Smooth muscle cell (in vitro differentiated cells): ENCODE measurements at regions not wholly inside any gene's neighbourhood (a gene's known extent, or its start where the extent isn't known, plus 50 kb on each side); places are given as distances from the start of the nearest gene placed in this dataset.

Experiments used
- DNase-seq: peaks from one replicate; lab custom pipeline; 2025; ENCODE audit not compliant: unreplicated experiment; lab: John Stamatoyannopoulos, UW
- H2AFZ ChIP-seq: fragments of 200-600 bp; sonication (generic); 2 replicates; pipeline ENCODE4 v1.6.0; 2016; ENCODE audit warnings: antibody characterized with exemption, low read depth, mild to moderate bottlenecking
- H3F3A ChIP-seq: fragments of 200-600 bp; sonication (generic); 2 replicates; pipeline ENCODE4 v1.6.0; 2017; ENCODE audit warnings: antibody characterized with exemption, low read depth
- H3K27ac ChIP-seq: fragments of 200-600 bp; sonication (generic); 2 replicates; pipeline ENCODE4 v1.5.1; 2016; ENCODE audit warnings: low read depth, mild to moderate bottlenecking
- H3K27me3 ChIP-seq: fragments of 200-600 bp; sonication (generic); 2 replicates; pipeline ENCODE4 v1.6.1; 2016; ENCODE audit warnings: low read depth, mild to moderate bottlenecking
- H3K36me3 ChIP-seq: fragments of 200-600 bp; sonication (generic); 2 replicates; pipeline ENCODE4 v1.5.1; 2016; ENCODE audit warnings: low read depth
- H3K4me1 ChIP-seq: fragments of 200-600 bp; sonication (generic); 2 replicates; pipeline ENCODE4 v1.5.1; 2016; ENCODE audit warnings: low read depth
- H3K4me2 ChIP-seq: fragments of 200-600 bp; sonication (generic); 2 replicates; pipeline ENCODE4 v1.6.0; 2016; ENCODE audit warnings: mild to moderate bottlenecking
- H3K4me3 ChIP-seq: fragments of 200-600 bp; sonication (generic); 2 replicates; pipeline ENCODE4 v1.5.1; 2016; ENCODE audit warnings: mild to moderate bottlenecking
- H3K79me2 ChIP-seq: fragments of 200-600 bp; sonication (generic); 2 replicates; pipeline ENCODE4 v1.6.0; 2016; ENCODE audit warnings: low read depth, mild to moderate bottlenecking
- H3K9ac ChIP-seq: fragments of 200-600 bp; sonication (generic); 2 replicates; pipeline ENCODE4 v1.6.0; 2016; ENCODE audit warnings: low read depth
- H3K9me3 ChIP-seq: fragments of 200-600 bp; sonication (generic); replicated peaks from 2 replicates; pipeline ENCODE4 v1.5.1; 2016; ENCODE audit warnings: low read depth
- H4K20me1 ChIP-seq: fragments of 200-600 bp; sonication (generic); 2 replicates; pipeline ENCODE4 v1.6.0; 2016; ENCODE audit warnings: low read depth
- CTCF ChIP-seq: fragments of 200-600 bp; sonication (generic); IDR thresholded peaks from 2 replicates; pipeline ENCODE4 v1.5.1; 2017; ENCODE audit warnings: borderline replicate concordance, mild to moderate bottlenecking, antibody characterized with exemption; ENCODE audit not compliant: insufficient read depth, poor library complexity, severe bottlenecking
- WGBS: methylation state at CpG from one replicate; pipeline ENCODE4 v1.1.7; 2016; ENCODE audit warnings: low lambda C conversion rate; 5-methylcytosine and 5-hydroxymethylcytosine counted together

- no peak for TF ChIP-seq CTCF
- Histone ChIP-seq H3K27ac (no peak overlapping the region), H3K9me3 (no peaks in the 10 kb centered on the region), H3K4me3 (no peak overlapping the region), H3F3A (no peaks in the 10 kb centered on the region), H4K20me1 (no peaks in the 10 kb centered on the region), H3K4me1 (no peaks in the 10 kb centered on the region), H3K36me3 (no peaks in the 10 kb centered on the region), H2AFZ (no peak overlapping the region), H3K4me2 (no peak overlapping the region), H3K9ac (no peak overlapping the region), H3K79me2 (no peaks in the 10 kb centered on the region), H3K27me3 (no peaks in the 10 kb centered on the region)
- no peak for DNase-seq
- 93% methylated on average over 4 of the region's 4 CpGs for WGBS
Measured at GRCh38 chr21:22585558-22585957, 1587.3 kb downstream of the NCAM2 start.

GRCh38 chr21:22597660-22598255 lies 1599.5 kb downstream of the NCAM2 start:
- Histone ChIP-seq H3K4me2 (no peak overlapping the region), H3K27ac (no peak overlapping the region), H3F3A (no peaks in the 10 kb centered on the region), H3K4me1 (no peaks in the 10 kb centered on the region), H3K9ac (no peak overlapping the region), H2AFZ (no peak overlapping the region), H3K79me2 (no peaks in the 10 kb centered on the region), H3K27me3 (no peaks in the 10 kb centered on the region), H3K4me3 (no peak overlapping the region), H4K20me1 (no peaks in the 10 kb centered on the region), H3K9me3 (no peaks in the 10 kb centered on the region), H3K36me3 (no peaks in the 10 kb centered on the region)
- DNase-seq, result no peak
- 92% methylated on average over 31 of the region's 31 CpGs for WGBS
- no peak for TF ChIP-seq CTCF

- Histone ChIP-seq H3K79me2 (no peaks in the 10 kb centered on the region), H3K4me3 (no peak overlapping the region), H3K4me1 (no peaks in the 10 kb centered on the region), H3K4me2 (no peak overlapping the region), H3K9me3 (no peaks in the 10 kb centered on the region), H3F3A (no peaks in the 10 kb centered on the region), H4K20me1 (no peaks in the 10 kb centered on the region), H3K27me3 (no peaks in the 10 kb centered on the region), H3K27ac (no peak overlapping the region), H3K9ac (no peak overlapping the region), H2AFZ (no peak overlapping the region), H3K36me3 (no peaks in the 10 kb centered on the region)
- TF ChIP-seq CTCF, result no peak
- 82% methylated on average over 3 of the region's 3 CpGs for WGBS
- no peak for DNase-seq
Measured at GRCh38 chr21:22609802-22610201, 1611.6 kb downstream of the NCAM2 start.

- H2AFZ ChIP-seq, result no peak overlapping the region
- H3K9me3 ChIP-seq, result no peaks in the 10 kb centered on the region
- TF ChIP-seq CTCF, result no peak
- no peaks in the 10 kb centered on the region for H3F3A ChIP-seq
- H3K4me2 ChIP-seq, result no peak overlapping the region
- H3K36me3 ChIP-seq, result no peaks in the 10 kb centered on the region
- H4K20me1 ChIP-seq, result no peaks in the 10 kb centered on the region
- H3K9ac ChIP-seq, result no peak overlapping the region
- no peaks in the 10 kb centered on the region for H3K79me2 ChIP-seq
- 94% methylated on average over 1 of the region's 1 CpG for WGBS
- H3K27ac ChIP-seq, result no peak overlapping the region
- H3K27me3 ChIP-seq, result no peaks in the 10 kb centered on the region
- no peak overlapping the region for H3K4me3 ChIP-seq
- DNase-seq, result no peak
- no peaks in the 10 kb centered on the region for H3K4me1 ChIP-seq
Measured at GRCh38 chr21:22627911-22628310, 1629.7 kb downstream of the NCAM2 start.
